Osteoblast (primary cell): ENCODE measurements at regions not wholly inside any gene's neighbourhood (a gene's known extent, or its start where the extent isn't known, plus 50 kb on each side); places are given as distances from the start of the nearest gene placed in this dataset.

Experiments used
- DNase-seq: peaks from one replicate; pipeline ENCODE4 v3.0.0; 2011; ENCODE audit warnings: low spot score, mixed read lengths; ENCODE audit not compliant: insufficient read length; ENCODE audit errors: missing footprints
- H2AFZ ChIP-seq: 2 replicates; pipeline ENCODE4 v1.6.0; 2011; ENCODE audit warnings: mild to moderate bottlenecking, low read length
- H3K27ac ChIP-seq: 2 replicates; pipeline ENCODE4 v1.5.1; 2011; ENCODE audit warnings: mild to moderate bottlenecking, low read depth, low read length, moderate library complexity
- H3K27me3 ChIP-seq: 2 replicates; pipeline ENCODE4 v1.6.0; 2012; ENCODE audit warnings: mild to moderate bottlenecking, control low read depth, inconsistent platforms, low read length, moderate library complexity; ENCODE audit not compliant: insufficient read depth
- H3K36me3 ChIP-seq: 2 replicates; pipeline ENCODE4 v1.5.1; 2011; ENCODE audit warnings: mild to moderate bottlenecking, low read length, control low read depth, moderate library complexity; ENCODE audit not compliant: insufficient read depth
- H3K4me1 ChIP-seq: 2 replicates; pipeline ENCODE4 v1.5.1; 2011; ENCODE audit warnings: mild to moderate bottlenecking, low read length, control low read depth, moderate library complexity; ENCODE audit not compliant: insufficient read depth
- H3K4me2 ChIP-seq: 2 replicates; pipeline ENCODE4 v1.6.0; 2011; ENCODE audit warnings: mild to moderate bottlenecking, low read length; ENCODE audit not compliant: insufficient read depth
- H3K4me3 ChIP-seq: fragments of 200-600 bp; sonication (generic); 3 replicates; pipeline ENCODE4 v1.5.1; 2012; ENCODE audit warnings: mild to moderate bottlenecking, low read length, inconsistent platforms; ENCODE audit not compliant: insufficient read depth
- H3K79me2 ChIP-seq: 2 replicates; pipeline ENCODE4 v1.6.0; 2012; ENCODE audit warnings: mild to moderate bottlenecking, low read length, control low read depth, inconsistent platforms; ENCODE audit not compliant: insufficient read depth
- H3K9me3 ChIP-seq: 2 replicates; pipeline ENCODE4 v1.5.1; 2011; ENCODE audit warnings: low read depth, low read length, control low read depth
- H4K20me1 ChIP-seq: 2 replicates; pipeline ENCODE4 v1.6.0; 2012; ENCODE audit warnings: mild to moderate bottlenecking, low read length, control low read depth; ENCODE audit not compliant: insufficient read depth
- CTCF ChIP-seq: IDR thresholded peaks from 2 replicates; pipeline ENCODE4 v1.5.1; 2011; ENCODE audit warnings: mild to moderate bottlenecking, low read depth, low read length, moderate library complexity; ENCODE audit errors: extremely low read depth

GRCh38 chr17:71798701-71799100, 322.1 kb upstream of the SOX9 start:
- H3K4me1 ChIP-seq: peaks cover 10% of the 10 kb centered on the region
- H3K4me2 ChIP-seq: no peak overlapping the region
- no peaks in the 10 kb centered on the region for H3K79me2 ChIP-seq
- DNase-seq: no peak
- no peak for TF ChIP-seq CTCF
- H3K27me3 ChIP-seq: peaks cover 4% of the 10 kb centered on the region
- no peak overlapping the region for H3K4me3 ChIP-seq
- H2AFZ ChIP-seq: no peak overlapping the region
- no peaks in the 10 kb centered on the region for H4K20me1 ChIP-seq
- no peaks in the 10 kb centered on the region for H3K36me3 ChIP-seq
- H3K9me3 ChIP-seq: no peaks in the 10 kb centered on the region
- no peak overlapping the region for H3K27ac ChIP-seq

GRCh38 chr17:71799657-71800056, 321.2 kb upstream of the SOX9 start:
- Histone ChIP-seq H3K4me2 (no peak overlapping the region), H3K36me3 (no peaks in the 10 kb centered on the region), H2AFZ (no peak overlapping the region), H3K79me2 (no peaks in the 10 kb centered on the region), H3K27me3 (peaks cover 4% of the 10 kb centered on the region), H3K4me3 (no peak overlapping the region), H3K4me1 (peaks cover 10% of the 10 kb centered on the region), H3K27ac (no peak overlapping the region), H4K20me1 (no peaks in the 10 kb centered on the region), H3K9me3 (no peaks in the 10 kb centered on the region)
- TF ChIP-seq CTCF: no peak
- no peak for DNase-seq

GRCh38 chr17:71801301-71801700, 319.5 kb upstream of the SOX9 start:
- Histone ChIP-seq H3K79me2 (no peaks in the 10 kb centered on the region), H3K4me2 (peak overlapping the region; percentile 66), H4K20me1 (no peaks in the 10 kb centered on the region), H3K27ac (no peak overlapping the region), H3K4me1 (peaks cover 10% of the 10 kb centered on the region), H2AFZ (no peak overlapping the region), H3K36me3 (no peaks in the 10 kb centered on the region), H3K27me3 (peaks cover 4% of the 10 kb centered on the region), H3K9me3 (no peaks in the 10 kb centered on the region), H3K4me3 (peak overlapping the region; percentile 20)
- TF ChIP-seq CTCF: no peak
- no peak for DNase-seq

- Histone ChIP-seq H3K27ac (no peak overlapping the region), H3K36me3 (no peaks in the 10 kb centered on the region), H3K4me1 (peaks cover 10% of the 10 kb centered on the region), H3K4me3 (no peak overlapping the region), H3K27me3 (peaks cover 2% of the 10 kb centered on the region), H3K79me2 (no peaks in the 10 kb centered on the region), H3K9me3 (no peaks in the 10 kb centered on the region), H3K4me2 (no peak overlapping the region), H2AFZ (no peak overlapping the region), H4K20me1 (no peaks in the 10 kb centered on the region)
- peak; percentile 27 for DNase-seq
- no peak for TF ChIP-seq CTCF
Observed at GRCh38 chr17:71802663-71803062, 318.2 kb upstream of the SOX9 start.
